SJCRH30 (cell line): ENCODE measurements at regions not wholly inside any gene's neighbourhood (a gene's known extent, or its start where the extent isn't known, plus 50 kb on each side); places are given as distances from the start of the nearest gene placed in this dataset.
"Not testable (repeated sequence)": the region's sequence is repeated elsewhere in the genome, so short reads cannot be mapped to it uniquely, and the experiment has no call there.

Experiments
- DNase-seq, 2 experiments: peaks; one replicate each; pipeline ENCODE4 v3.0.0-alpha.2; 2015 to 2020
- H3K27ac ChIP-seq: fragments of 250-450 bp; sonication (Bioruptor Pico); 2 replicates; pipeline ENCODE4 v1.5.1; 2020; ENCODE audit warnings: mild to moderate bottlenecking, moderate library complexity
- H3K27me3 ChIP-seq: fragments of 250-450 bp; sonication (Bioruptor Pico); 2 replicates; pipeline ENCODE4 v1.5.1; 2020; ENCODE audit warnings: mild to moderate bottlenecking, moderate library complexity
- H3K36me3 ChIP-seq: fragments of 250-450 bp; sonication (Bioruptor Pico); 2 replicates; pipeline ENCODE4 v1.5.1; 2020; ENCODE audit warnings: mild to moderate bottlenecking, moderate library complexity
- H3K4me1 ChIP-seq: fragments of 250-450 bp; sonication (Bioruptor Pico); 2 replicates; pipeline ENCODE4 v1.5.1; 2020; ENCODE audit warnings: mild to moderate bottlenecking, moderate library complexity
- H3K4me3 ChIP-seq: fragments of 250-450 bp; sonication (Bioruptor Pico); 2 replicates; pipeline ENCODE4 v1.5.1; 2020; ENCODE audit warnings: mild to moderate bottlenecking, moderate library complexity
- H3K9me3 ChIP-seq: fragments of 250-450 bp; sonication (Bioruptor Pico); replicated peaks from 2 replicates; pipeline ENCODE4 v1.5.1; 2020; ENCODE audit warnings: mild to moderate bottlenecking, moderate library complexity

DNA sequence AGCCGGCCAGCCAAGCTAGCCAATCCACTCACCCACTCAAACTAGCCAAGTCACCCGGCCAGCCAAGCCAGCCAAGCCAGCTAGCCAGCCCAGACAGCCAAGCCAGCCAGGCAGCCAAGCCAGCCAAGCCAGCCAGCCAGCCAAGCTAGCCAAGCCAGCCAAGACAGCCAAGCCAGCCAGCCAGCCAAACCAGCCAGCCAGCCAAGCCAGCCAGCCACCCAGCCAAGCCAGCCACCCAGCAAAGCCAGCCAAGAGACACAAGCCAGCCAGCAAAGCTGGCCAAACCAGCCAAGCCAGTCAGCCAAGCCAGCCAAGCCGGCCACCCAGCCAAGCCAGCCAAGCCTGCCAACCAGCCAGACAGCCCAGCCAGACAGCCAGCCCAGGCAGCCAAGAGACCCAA is 322.2 kb upstream of the PLGLB2 start:
- not testable (repeated sequence) for H3K27ac ChIP-seq, H3K27me3 ChIP-seq, H3K4me3 ChIP-seq, H3K9me3 ChIP-seq, H3K4me1 ChIP-seq, H3K36me3 ChIP-seq, DNase-seq

DNA sequence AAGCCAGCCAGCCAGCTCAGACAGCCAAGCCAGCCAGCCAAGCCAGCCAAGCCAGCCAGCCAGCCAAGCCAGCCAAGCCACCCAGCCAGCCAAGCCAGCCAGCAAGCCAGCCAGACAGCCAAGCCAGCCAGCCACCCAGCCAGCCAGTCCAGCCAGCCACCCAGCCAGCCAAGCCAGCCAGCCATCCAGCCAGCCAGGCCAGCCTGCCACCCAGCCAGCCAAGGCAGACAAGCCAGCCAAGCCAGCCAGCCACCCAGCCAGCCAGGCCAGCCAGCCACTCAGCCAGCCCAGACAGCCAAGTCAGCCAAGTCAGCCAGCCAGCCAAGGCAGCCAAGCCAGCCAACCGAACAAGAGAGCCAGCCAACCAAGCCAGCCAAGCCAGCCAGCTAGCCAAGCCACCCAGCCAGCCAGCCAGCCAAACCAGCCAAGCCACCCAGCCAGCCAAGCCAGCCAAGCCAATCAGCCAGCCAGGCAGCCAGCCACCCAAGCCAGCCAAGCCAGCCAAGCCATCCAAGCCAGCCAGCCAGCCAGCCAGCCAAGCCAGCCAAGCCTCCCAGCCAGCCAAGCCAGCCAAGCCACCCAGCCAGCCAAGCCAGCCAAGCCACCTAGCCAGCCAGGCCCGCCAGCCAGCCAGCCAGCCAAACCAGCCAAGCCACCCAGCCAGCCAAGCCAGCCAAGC is 319.3 kb upstream of the PLGLB2 start:
- not testable (repeated sequence) for H3K9me3 ChIP-seq, DNase-seq, H3K27me3 ChIP-seq, H3K4me1 ChIP-seq, H3K4me3 ChIP-seq, H3K27ac ChIP-seq, H3K36me3 ChIP-seq

DNA sequence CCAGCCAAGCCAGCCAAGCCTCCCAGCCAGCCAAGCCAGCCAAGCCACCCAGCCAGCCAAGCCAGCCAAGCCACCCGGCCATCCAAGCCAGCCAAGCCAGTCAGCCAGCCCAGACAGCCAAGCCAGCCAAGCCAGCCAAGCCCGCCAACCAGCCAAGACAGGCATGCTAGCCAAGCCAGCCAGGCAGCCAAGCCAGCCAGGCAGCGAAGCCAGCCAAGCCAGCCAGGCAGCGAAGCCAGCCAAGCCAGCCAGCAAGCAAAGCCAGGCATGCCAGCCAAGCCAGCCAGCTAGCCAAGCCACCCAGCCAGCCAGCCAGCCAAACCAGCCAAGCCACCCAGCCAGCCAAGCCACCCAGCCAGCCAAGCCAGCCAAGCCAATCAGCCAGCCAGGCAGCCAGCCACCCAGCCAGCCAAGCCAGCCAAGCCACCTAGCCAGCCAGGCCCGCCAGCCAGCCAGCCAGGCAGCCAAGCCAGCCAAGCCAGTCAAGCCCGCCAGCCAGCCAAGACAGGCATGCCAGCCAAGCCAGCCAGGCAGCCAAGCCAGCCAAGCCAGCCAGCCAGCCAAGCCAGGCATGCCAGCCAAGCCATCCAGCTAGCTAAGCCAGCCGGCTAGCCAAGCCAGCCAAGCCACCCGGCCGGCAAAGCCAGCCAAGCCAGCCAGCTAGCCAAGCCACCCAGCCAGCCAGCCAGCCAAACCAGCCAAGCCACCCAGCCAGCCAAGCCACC is 318.5 kb upstream of the PLGLB2 start:
- not testable (repeated sequence) for DNase-seq

DNA sequence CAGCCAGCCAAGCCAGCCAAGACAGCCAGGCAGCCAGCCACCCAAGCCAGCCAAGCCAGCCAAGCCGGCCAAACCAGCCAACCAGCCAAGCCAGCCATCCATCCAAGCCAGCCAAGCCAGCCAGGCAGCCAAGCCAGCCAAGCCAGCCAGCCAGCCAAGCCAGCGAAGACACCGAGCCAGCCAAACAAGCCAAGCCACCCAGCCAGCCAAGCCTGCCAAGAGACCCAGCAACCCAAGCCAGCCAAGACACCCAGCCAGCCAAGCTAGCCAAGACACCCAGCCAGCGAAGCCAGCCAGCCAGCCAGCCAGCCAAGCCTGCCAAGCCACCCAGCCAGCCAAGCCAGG is 318.0 kb upstream of the PLGLB2 start:
- not testable (repeated sequence) for H3K4me3 ChIP-seq, H3K36me3 ChIP-seq, H3K27me3 ChIP-seq, H3K9me3 ChIP-seq, DNase-seq, H3K27ac ChIP-seq, H3K4me1 ChIP-seq

More for the DNA sequence above, 318.5 kb upstream of the PLGLB2 start:
- not testable (repeated sequence) for H3K27ac ChIP-seq, H3K27me3 ChIP-seq, H3K4me1 ChIP-seq, H3K9me3 ChIP-seq, H3K4me3 ChIP-seq, H3K36me3 ChIP-seq

DNA sequence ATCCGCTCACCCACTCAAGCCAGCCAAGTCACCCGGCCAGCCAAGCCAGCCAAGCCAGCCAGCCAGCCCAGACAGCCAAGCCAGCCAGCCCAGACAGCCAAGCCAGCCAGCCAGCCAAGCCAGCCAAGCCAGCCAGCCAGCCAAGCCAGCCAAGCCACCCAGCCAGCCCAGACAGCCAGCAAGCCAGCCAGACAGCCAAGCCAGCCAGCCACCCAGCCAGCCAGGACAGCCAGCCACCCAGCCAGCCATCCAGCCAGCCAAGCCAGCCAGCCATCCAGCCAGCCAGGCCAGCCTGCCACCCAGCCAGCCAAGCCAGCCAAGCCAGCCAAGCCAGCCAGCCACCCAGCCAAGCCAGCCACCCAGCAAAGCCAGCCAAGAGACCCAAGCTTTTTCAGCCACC is 316.8 kb upstream of the PLGLB2 start:
- H3K4me3 ChIP-seq, H3K36me3 ChIP-seq, H3K27ac ChIP-seq, H3K9me3 ChIP-seq, DNase-seq, H3K27me3 ChIP-seq, H3K4me1 ChIP-seq: not testable (repeated sequence)

DNA sequence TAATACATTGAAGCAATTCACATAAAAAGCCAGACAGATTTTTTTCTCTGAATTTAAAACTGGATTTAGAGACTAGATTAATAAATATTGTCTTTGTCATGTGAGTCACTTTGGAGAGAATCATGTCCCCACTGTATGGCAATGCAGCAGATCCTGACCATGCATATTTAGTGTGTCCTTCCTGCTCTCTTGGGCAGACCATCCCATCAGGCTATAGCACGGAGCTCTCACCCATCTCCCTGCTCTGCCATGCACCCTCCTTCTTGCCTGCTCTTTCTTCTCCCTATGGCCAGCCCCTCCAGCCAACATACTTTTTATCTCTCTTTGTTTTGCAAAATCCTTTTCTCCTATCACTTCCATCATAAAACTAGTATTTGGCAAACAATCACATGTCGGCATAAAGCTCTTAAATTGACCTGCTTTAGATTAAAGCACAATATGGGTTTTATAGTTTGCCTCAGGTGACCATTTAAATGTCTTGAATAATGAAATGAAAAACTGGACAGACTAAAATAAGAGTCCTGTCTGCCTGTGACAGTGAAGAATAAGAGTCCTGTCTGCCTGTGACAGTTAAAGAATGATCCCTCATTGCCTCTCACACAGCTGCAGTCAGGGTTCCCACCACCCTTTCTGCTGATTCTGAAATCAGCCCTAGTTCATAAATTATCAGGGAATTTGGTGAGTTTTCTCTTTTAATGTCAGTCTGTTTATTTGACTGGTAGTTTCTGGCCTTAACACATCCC is 315.0 kb upstream of the PLGLB2 start:
- not testable (repeated sequence) for DNase-seq

DNA sequence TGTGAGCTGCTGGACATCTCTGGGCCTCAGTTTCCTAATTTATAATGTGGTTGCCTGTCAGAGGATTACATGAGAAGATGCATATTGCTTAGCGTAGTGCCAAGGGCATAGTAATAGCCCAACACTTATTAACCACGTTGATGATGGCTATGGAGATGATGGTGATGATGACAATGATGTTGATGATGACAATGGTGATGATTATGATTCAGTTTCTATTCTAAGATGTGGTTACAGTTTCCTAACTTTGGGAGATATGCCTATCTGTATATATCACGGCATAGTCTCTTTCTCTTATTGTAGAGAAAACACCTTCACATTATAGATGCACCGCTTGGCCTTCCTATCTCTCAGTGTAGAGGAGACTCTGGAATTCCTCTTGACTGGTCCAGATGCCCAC is 311.9 kb upstream of the PLGLB2 start:
- H3K4me3 ChIP-seq, H3K9me3 ChIP-seq, H3K27me3 ChIP-seq, H3K4me1 ChIP-seq, H3K27ac ChIP-seq, DNase-seq, H3K36me3 ChIP-seq: not testable (repeated sequence)

More for the DNA sequence above, 315.0 kb upstream of the PLGLB2 start:
- H3K36me3 ChIP-seq, H3K27ac ChIP-seq, H3K27me3 ChIP-seq, H3K4me1 ChIP-seq, H3K9me3 ChIP-seq, H3K4me3 ChIP-seq: not testable (repeated sequence)

DNA sequence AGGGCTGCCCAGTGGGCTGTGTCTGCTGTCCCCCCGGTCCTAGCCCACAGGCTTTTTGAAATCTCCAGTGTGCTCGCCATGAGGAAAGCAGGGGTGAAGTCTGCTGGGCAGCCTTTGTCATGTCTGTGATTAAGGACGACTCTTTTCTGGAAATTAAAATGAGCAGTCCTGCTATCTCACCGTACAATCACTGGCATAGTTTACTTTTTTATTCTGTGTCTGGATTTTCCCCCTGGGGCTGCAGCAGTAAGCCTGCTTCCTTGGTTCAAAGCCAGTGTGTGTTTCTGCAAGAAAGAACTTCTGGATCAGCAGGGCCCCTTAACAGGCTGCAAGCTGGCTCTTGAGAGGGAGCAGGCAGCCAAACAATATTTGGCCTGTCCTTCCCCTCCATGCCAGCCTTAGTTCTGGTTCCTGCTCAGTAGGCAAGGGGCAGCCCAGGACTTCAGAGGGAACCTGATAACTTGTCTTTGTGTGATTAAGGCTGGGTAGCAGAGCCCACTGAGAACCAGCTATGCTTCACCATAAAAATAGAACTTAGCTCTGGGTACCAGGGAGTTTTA is 310.1 kb upstream of the PLGLB2 start:
- H3K27ac ChIP-seq, H3K4me3 ChIP-seq, H3K27me3 ChIP-seq, H3K9me3 ChIP-seq, H3K4me1 ChIP-seq, H3K36me3 ChIP-seq, DNase-seq: not testable (repeated sequence)

DNA sequence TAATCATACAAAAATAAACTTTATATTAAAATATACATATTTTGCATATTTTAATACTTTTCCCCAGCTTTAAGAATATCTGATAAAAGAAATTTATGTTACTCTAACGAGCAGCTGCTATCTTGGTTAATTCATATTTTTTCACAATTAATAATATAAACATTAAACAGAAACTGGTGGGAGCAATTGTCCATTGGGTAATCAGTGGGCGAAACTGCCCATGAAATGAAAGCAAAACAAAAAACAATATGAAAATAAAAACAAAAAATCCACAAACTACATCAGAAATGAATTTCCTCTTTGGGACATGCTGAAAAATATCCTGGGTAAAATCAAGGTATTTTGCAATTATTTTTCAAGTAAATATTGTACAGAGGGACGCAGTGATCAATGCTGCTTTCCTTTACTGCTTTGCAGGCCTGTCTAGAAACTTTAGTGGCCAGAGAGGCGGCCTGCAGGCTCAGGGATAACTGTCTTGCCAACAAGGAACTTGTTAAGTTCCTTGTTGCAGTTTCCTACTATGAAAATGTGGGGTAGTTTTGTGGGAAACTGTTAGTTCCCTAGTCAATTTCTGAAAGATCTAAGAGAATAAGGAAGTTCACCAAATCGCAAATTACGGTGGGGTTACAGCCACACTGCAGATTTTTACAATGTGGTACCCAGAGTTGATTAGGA is 309.0 kb upstream of the PLGLB2 start:
- not testable (repeated sequence) for H3K36me3 ChIP-seq, H3K4me1 ChIP-seq, H3K4me3 ChIP-seq, H3K27ac ChIP-seq, H3K9me3 ChIP-seq, H3K27me3 ChIP-seq, DNase-seq

DNA sequence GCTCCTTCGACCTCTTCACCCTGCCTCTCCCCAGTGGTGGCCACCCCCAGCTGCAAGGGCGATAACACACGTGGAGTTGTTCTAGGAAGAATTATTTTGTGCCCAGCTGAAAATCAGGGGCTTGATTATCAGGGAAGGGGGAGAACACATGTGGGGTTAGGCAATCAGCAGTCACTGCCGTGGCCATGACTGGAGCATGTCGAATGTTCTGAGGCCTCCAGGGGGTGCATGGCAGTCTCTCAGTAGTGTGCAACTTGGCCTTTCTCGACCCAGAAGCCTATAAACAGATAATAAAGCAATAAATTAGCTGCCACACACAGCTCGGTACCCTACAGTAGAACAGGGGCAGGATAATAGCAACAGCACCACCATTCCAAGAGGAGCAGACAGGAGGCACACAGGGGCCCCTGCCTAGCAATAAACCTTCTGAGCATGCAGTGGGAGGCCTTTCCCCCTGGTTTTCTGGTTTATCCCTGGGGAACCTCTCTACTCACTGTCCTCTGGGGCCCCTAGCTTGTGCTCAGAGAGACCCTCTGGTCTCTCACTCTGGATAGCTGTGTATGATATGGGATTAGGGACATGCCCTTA is 308.2 kb upstream of the PLGLB2 start:
- H3K4me1 ChIP-seq, H3K4me3 ChIP-seq, H3K9me3 ChIP-seq, H3K27ac ChIP-seq, DNase-seq, H3K27me3 ChIP-seq, H3K36me3 ChIP-seq: not testable (repeated sequence)

DNA sequence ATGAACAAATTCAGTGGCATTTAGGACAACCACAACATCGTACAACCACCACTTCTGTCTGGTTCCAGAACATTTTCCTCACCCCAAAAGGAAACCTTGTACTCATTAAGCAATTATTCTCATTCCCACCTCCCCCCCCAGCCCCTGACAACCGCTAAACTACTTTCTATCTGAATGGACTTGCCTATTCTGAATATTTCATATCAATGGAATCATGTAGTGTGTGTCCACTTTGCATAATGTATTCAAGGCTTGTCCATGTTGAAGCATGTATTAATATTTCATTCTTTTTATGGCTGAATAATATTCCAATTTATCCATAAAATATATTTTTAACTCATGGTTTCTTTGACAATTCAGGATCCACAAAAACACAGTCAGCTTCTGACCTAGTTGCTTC is 307.2 kb upstream of the PLGLB2 start:
- not testable (repeated sequence) for H3K27ac ChIP-seq, H3K4me1 ChIP-seq, H3K36me3 ChIP-seq, H3K9me3 ChIP-seq, H3K27me3 ChIP-seq, DNase-seq, H3K4me3 ChIP-seq

DNA sequence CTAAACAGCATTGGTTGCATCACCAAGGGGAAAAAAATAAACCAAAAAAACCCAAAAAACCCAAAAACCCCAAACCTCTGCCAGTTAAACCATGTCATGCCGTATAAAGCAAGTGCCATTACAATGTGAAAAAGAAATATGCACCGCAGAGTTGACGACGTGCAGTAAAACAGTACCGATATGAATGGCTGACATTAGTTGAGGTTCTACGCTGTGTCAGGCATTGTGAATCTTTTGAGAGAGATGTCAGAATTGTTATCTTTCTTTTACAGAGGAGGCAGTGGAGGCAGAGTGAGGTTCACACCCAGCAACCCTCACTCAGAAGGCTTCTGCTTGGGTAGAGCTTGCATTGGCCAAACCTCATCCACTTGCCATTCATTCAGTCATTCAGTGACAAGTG is 306.5 kb upstream of the PLGLB2 start:
- H3K36me3 ChIP-seq, H3K9me3 ChIP-seq, DNase-seq, H3K4me1 ChIP-seq, H3K4me3 ChIP-seq, H3K27me3 ChIP-seq, H3K27ac ChIP-seq: not testable (repeated sequence)

DNA sequence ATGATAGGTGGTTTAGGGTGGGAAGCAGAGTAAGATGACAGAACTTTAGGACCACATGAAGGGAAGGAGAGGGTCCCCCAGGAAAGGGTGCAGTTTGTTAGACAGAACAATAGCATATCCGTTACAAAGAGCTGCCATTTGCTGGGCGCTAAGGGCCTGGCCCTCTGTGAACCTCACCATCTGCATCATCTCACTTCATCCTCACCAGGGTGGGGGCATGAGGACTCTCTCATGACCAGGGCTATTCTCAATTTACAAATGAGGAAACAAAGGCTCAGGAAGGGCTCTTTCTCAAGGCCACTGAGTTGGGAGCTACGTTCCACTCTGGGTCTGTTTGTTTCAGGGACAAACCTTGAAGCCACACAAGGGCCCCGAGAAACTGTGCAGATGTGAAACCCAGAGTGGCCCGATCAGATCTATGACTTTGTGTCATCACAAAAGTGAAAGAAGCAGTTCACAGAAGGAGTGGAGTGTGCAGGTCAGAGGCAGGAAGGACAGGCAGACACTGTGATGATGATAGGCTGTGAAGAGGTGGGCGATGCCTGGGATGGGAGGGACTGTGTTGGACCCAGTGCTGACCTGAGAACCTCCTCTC is 304.8 kb upstream of the PLGLB2 start:
- not testable (repeated sequence) for H3K4me1 ChIP-seq, H3K36me3 ChIP-seq, DNase-seq

DNA sequence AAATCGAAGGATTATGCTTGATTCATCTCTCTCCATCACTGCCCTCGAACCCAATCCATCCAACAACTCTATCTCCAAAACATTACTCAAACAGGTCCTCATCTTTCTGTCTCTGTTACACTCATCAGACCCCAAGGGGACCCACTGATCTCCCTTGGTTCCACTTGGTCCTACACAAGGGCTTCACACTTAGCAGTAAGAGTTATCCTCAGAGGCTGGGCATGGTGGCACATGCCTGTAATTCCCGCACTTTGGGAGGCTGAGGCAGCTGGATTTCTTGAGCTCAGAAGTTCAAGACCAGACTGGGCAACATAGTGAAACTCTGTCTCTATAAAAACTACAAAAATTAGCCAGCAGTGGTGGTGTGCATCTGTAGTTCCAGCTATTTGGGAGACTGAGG is 302.9 kb upstream of the PLGLB2 start:
- H3K36me3 ChIP-seq, H3K27me3 ChIP-seq, H3K4me1 ChIP-seq, H3K9me3 ChIP-seq, H3K4me3 ChIP-seq, DNase-seq, H3K27ac ChIP-seq: not testable (repeated sequence)

More for the DNA sequence above, 304.8 kb upstream of the PLGLB2 start:
- not testable (repeated sequence) for H3K4me3 ChIP-seq, H3K9me3 ChIP-seq, H3K27ac ChIP-seq, H3K27me3 ChIP-seq
